ENCODE measurements at regions not wholly inside any gene's neighbourhood (a gene's known extent, or its start where the extent isn't known, plus 50 kb on each side); places are given as distances from the start of the nearest gene placed in this dataset.

DNA sequence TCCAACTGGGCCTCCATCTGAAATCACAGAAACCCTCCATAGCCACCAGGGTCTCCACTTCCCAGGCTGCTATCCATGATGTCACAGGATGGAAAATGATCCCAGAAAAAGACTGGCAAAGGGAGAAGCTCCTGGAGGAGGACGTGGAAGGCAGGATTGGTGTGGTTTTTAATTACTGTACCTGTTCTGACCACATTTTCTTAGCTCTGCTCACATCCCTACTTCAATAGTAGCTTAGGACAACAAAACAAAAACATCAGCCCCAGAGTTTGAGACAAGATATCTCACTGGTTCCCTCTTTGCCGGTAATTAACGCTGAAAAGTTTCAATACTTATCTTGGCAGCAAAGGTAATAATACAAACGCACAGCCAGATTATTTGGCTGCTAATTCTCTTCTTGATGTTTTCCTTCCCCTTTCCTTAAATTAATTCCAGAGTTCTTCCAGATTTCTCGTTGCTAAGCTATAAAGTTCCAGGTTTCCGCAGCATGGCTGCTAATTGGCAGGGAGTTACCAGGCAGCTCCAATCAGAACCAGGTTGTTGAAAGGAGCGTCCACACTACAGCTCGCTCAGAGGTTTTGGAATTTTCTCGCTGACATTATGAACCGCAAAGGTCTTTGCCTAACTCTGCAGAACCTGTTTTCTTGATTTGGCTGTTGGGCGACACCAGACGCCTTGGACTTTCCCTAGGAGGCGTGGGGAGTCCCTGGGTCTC is 263.4 kb downstream of the MRTFB start:
- DNase-seq: no peak

DNA sequence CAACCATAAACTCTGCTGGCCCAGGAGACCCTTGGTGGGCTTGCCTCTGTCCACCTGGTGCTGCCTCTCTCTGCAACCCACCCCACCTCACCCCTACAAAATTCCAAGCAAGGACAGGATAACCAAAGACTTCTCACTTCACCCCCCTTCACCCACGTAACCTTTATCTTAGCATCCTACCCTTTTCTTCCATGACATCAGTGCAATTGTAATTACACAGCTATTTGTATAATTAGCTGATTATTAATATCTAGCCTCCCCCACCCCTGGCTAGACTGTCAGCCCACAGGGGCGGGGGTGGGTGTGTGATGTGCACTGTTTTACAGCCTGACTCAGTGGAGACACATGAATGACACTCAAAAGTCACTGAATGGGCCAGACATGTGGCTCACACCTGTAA is 262.2 kb downstream of the MRTFB start:
- no peak for DNase-seq

DNA sequence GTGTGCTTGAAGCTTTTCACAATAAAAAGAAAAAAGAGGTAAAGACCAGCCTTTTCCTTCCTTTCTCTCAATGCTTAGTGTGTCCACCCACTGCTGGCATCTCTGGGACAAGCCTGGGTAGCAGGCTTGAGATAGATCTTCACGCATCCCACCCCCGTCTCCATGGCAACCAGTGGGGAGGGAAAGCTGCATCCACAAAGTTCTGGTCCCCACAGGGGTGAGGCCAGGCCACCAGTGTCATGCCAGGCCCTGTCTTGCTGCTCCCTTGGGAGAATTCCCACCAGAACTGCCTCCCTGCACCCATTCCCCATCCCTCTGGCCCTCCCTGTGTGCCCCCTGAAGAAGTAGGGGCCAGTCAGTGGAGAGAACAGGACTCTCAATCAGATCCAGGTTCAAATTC is 259.9 kb downstream of the MRTFB start:
- DNase-seq: no peak

DNA sequence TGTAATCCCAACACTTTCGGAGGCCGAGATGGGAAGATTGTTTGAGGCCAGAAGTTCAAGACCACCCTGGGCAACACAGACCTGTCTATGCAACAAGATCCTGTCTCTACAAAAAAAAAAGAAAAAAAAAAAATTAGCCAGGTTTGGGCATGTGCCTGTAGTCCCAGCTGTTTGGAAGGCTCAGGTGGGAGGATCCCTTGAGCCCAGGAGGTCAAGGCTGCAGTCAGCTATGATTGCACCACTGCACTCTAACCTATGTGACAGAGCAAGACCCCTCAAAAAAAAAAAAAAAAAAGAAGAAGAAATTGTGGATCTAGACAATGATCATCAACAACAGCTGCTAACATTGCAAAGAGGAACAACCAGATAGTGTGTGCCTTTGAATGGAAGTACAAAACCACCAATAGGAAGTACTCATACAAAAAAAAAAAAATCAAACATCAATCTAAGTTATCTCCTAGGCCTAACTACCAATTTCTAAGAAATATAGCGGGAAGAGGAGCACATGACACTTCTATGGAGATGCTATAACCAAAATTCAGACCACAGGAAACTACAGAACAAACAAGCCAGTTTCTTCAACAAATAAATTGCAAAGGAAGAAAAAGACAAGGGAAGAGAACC is 258.7 kb downstream of the MRTFB start:
- peak; percentile 47 for DNase-seq

DNA sequence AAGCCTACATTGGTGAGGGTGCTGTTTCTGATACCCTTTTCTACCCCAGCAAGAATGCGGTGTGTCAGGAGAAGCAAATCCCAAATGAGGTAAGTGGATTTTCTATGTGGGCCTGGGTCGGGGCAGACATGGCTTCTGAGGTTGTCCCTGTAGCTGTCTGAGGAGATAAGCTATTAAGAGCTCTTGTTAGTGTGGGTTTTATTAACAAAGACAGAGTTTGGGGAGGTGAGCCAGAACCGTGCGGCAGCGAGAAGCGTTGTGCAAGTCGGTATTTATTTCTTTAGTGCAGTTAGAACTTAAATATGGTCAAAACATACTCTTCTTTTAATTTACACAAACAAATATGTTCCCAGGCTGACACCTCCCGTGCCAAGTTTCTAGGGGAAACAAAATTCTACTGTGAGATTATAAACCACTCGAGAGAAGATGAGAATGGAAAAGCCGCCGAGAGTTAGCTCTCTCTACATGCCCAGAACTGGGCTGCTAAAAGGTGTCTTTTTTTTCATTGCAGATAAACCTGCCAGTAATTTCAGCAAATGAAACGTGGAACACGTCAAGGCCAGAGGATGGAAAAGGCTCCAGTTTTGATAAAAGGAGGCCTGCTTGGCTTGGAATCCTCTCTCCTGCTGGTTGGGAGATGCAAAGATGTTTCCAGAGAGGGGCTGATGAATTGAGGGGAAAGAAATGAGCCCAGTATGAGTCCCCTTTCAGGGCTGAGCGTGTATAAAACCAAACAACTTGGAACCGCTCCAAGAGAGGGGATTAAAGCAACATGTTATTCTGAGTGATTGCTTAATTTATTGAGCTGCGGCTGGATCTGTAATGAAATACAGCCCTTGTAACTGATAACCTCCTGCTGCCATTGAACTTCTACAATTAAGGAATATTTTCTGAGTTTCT is 254.6 kb downstream of the MRTFB start:
- DNase-seq: peak; percentile 90

DNA sequence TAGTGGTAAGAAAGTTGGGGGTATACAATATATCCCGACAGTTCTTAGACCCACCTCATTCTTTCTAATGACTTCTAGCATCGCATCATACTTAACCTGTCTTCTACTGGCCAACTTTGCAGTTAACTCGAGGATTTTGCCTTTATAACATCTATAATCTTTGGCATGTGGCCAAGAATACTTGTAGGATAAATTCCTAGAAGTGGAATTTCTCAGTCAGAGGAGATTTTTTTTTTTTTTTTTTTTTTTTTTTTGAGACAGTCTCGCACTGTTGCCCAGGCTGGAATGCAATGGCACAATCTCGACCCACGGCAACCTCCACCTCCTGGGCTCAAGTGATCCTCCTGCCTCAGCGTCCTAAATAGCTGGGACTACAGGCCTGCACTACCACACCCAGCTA is 253.5 kb downstream of the MRTFB start:
- peak; percentile 14 for DNase-seq

DNA sequence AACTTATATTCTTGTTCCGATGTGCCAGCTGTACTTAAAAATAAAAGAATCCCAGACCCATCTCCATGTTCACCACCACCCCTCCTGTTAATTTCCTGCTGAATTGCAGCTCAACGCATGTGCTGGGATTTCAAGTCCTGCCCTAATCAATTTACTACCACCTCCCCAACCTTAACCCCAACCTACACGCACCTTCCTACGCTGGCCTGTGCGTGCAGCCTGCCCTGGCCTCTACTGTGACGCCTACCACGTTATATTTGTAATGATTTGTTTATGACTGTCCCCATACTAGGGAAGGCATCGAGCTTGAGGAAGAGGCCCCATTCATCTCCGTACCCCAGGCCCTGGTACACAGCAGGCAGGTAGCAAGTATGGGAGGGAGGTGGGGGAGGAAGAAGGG is 251.1 kb downstream of the MRTFB start:
- DNase-seq: no peak

DNA sequence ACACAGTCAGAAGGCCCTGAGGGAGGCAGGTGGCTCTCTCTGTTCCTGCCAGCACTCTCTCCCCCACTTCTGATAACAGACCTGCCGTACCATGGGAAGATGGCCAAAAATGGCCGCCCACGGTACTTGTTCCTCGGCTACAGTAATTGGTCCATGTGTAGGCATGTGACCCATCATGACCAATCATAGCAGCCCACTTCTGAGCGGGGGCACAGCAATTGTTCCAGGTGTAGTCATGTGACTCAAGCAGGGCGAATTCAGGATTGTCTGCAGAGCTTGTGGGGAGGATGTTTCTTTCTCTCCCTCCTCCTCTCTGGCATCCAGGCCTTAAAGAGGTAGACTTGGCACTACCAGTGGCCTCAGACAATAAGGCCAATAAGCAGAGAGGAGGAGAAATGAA is 250.4 kb downstream of the MRTFB start:
- peak; percentile 98 for DNase-seq

DNA sequence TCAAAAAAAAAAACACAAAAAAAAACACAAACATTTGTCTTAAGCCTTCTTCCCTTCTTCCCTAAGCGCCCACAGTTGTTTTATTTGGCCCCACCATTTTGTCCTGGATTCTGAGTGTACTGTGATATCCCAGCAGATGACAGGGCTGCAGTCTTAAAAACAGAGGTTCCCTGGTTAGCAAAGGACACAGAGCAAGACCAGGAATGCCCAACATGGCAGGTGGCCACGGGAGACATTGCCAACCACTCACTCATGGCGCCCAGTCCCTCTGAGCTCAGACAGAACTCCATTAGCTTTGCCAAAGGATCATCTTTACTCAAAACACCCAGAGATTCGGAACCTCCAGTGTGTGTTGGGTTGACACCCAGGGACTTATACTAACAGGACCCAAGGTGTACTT is 249.3 kb downstream of the MRTFB start:
- DNase-seq: no peak

All from NCI-H2171 treated with DMSO at 0.1 percent for 48 hours (cell line).